Tibial nerve (tissue), 4 donors: ENCODE measurements at regions not wholly inside any gene's neighbourhood (a gene's known extent, or its start where the extent isn't known, plus 50 kb on each side); places are given as distances from the start of the nearest gene placed in this dataset.

Experiments used
- DNase-seq, 2 donors: peaks; one replicate each; pipeline ENCODE4 v3.0.0-alpha.2; 2019; ENCODE audit warnings: low spot score in 2 of 2
- H3K27ac ChIP-seq, 4 donors: fragments of 200-600 bp; sonication (generic) in 3 of 4; one replicate each; pipeline ENCODE4 v1.5.1; 2017 to 2019; ENCODE audit warnings: mild to moderate bottlenecking in 1 of 4
- H3K27me3 ChIP-seq, 2 donors: fragments of 200-600 bp; sonication (generic) in 1 of 2; one replicate each; pipeline versions ENCODE4 v1.5.1 to v1.6.0; 2017 to 2019
- H3K36me3 ChIP-seq, 3 donors: fragments of 200-600 bp; sonication (generic); one replicate each; pipeline ENCODE4 v1.5.1; 2018 to 2019
- H3K4me1 ChIP-seq, 4 donors: fragments of 200-600 bp; sonication (generic) in 3 of 4; one replicate each; pipeline ENCODE4 v1.5.1; 2017 to 2019
- H3K4me3 ChIP-seq, 4 donors: fragments of 200-600 bp; sonication (generic) in 3 of 4; one replicate each; pipeline ENCODE4 v1.5.1; 2017 to 2019; ENCODE audit warnings: mild to moderate bottlenecking in 1 of 4, moderate library complexity in 1 of 4
- H3K9me3 ChIP-seq, 4 donors: fragments of 200-600 bp; sonication (generic) in 3 of 4; one replicate each; pipeline ENCODE4 v1.5.1; 2017 to 2019
- CTCF ChIP-seq, 5 experiments: fragments of 200-600 bp in 3 of 5; fragments of 450-650 bp in 2 of 5; sonication (generic) in 3 of 5; IDR thresholded peaks; one replicate each; pipeline ENCODE4 v1.5.1; 2016 to 2019; ENCODE audit warnings: antibody characterized with exemption in 5 of 5, mild to moderate bottlenecking in 3 of 5, moderate library complexity in 2 of 5
- EP300 ChIP-seq, 2 donors: sonication (generic); formaldehyde crosslinking; IDR thresholded peaks; one replicate each; pipeline ENCODE4 v1.6.1; 2017; ENCODE audit warnings: antibody characterized with exemption in 2 of 2, mild to moderate bottlenecking in 1 of 2
- POLR2A ChIP-seq, 2 donors: fragments of 450-650 bp; IDR thresholded peaks; one replicate each; pipeline ENCODE4 v1.6.1; 2017; ENCODE audit warnings: antibody characterized with exemption in 2 of 2, mild to moderate bottlenecking in 2 of 2, moderate library complexity in 2 of 2
- WGBS, 2 donors: methylation state at CpG; one replicate each; pipeline ENCODE4 v1.1.5; 2018; 5-methylcytosine and 5-hydroxymethylcytosine counted together

- no peaks in the 10 kb centered on the region for H3K4me1 ChIP-seq
- 74 to 81% methylated on average over 4 of the region's 4 CpGs for WGBS, 2 donors
Measured at GRCh38 chr2:52956118-52956517, 811.5 kb upstream of the CHAC2 start.

GRCh38 chr2:52955079-52955478 lies 812.5 kb upstream of the CHAC2 start:
- WGBS, 2 donors = 73 to 74% methylated on average over 5 of the region's 5 CpGs

More at GRCh38 chr2:52956118-52956517, 811.5 kb upstream of the CHAC2 start:
- no peak overlapping the region for H3K27ac ChIP-seq
- TF ChIP-seq EP300 (IDR thresholded peaks at IDR 0.05) = no peak
- no peak overlapping the region for H3K4me3 ChIP-seq
- H3K27me3 ChIP-seq = no peaks in the 10 kb centered on the region
- DNase-seq = no peak
- H3K9me3 ChIP-seq = no peaks in the 10 kb centered on the region
- no peaks in the 10 kb centered on the region for H3K36me3 ChIP-seq

GRCh38 chr2:52940101-52940500 lies 827.5 kb upstream of the CHAC2 start:
- no peak overlapping the region for H3K27ac ChIP-seq
- H3K27me3 ChIP-seq = no peaks in the 10 kb centered on the region
- TF ChIP-seq CTCF (IDR thresholded peaks at IDR 0.05) = no peak
- TF ChIP-seq EP300 (IDR thresholded peaks at IDR 0.05) = no peak
- no peak for TF ChIP-seq POLR2A (IDR thresholded peaks at IDR 0.05)
- H3K4me3 ChIP-seq = no peak overlapping the region
- H3K9me3 ChIP-seq = no peaks in the 10 kb centered on the region
- 96 to 100% methylated on average over 2 of the region's 2 CpGs for WGBS, 2 donors
- peaks cover 0 to 7% (median 0%) of the 10 kb centered on the region in 4 donors for H3K4me1 ChIP-seq
- DNase-seq = no peak
- H3K36me3 ChIP-seq = no peaks in the 10 kb centered on the region

More at GRCh38 chr2:52955079-52955478, 812.5 kb upstream of the CHAC2 start:
- TF ChIP-seq POLR2A (IDR thresholded peaks at IDR 0.05) (no peak), EP300 (IDR thresholded peaks at IDR 0.05) (no peak), CTCF (IDR thresholded peaks at IDR 0.05) (no peak)
- Histone ChIP-seq H3K27ac (no peak overlapping the region), H3K9me3 (no peaks in the 10 kb centered on the region), H3K4me1 (no peaks in the 10 kb centered on the region), H3K36me3 (no peaks in the 10 kb centered on the region), H3K4me3 (no peak overlapping the region), H3K27me3 (no peaks in the 10 kb centered on the region)
- no peak for DNase-seq

GRCh38 chr2:52939250-52939649 lies 828.4 kb upstream of the CHAC2 start:
- TF ChIP-seq CTCF (IDR thresholded peaks at IDR 0.05) = no peak
- no peak for TF ChIP-seq EP300 (IDR thresholded peaks at IDR 0.05)
- no peak for TF ChIP-seq POLR2A (IDR thresholded peaks at IDR 0.05)
- 99% methylated on average over 2 of the region's 2 CpGs for WGBS, 2 donors
- H3K27ac ChIP-seq = no peak overlapping the region

GRCh38 chr2:52936029-52936428 lies 831.6 kb upstream of the CHAC2 start:
- no peak overlapping the region for H3K27ac ChIP-seq
- no peaks in the 10 kb centered on the region for H3K9me3 ChIP-seq
- no peaks in the 10 kb centered on the region for H3K27me3 ChIP-seq
- no peak overlapping the region for H3K4me3 ChIP-seq
- no peak for DNase-seq
- TF ChIP-seq POLR2A (IDR thresholded peaks at IDR 0.05) = no peak
- no peak for TF ChIP-seq CTCF (IDR thresholded peaks at IDR 0.05)
- no peak for TF ChIP-seq EP300 (IDR thresholded peaks at IDR 0.05)
- H3K36me3 ChIP-seq = no peaks in the 10 kb centered on the region
- H3K4me1 ChIP-seq = peaks cover 0 to 17% (median 2%) of the 10 kb centered on the region in 4 donors
- 93 to 97% methylated on average over 4 of the region's 4 CpGs for WGBS, 2 donors

More at GRCh38 chr2:52939250-52939649, 828.4 kb upstream of the CHAC2 start:
- H3K4me1 ChIP-seq = peaks cover 0 to 12% (median 0%) of the 10 kb centered on the region in 4 donors
- no peaks in the 10 kb centered on the region for H3K36me3 ChIP-seq
- no peaks in the 10 kb centered on the region for H3K27me3 ChIP-seq
- H3K9me3 ChIP-seq = no peaks in the 10 kb centered on the region
- DNase-seq = no peak
- H3K4me3 ChIP-seq = no peak overlapping the region
